Medulla oblongata (tissue), 1 donor: ENCODE measurements at regions not wholly inside any gene's neighbourhood (a gene's known extent, or its start where the extent isn't known, plus 50 kb on each side); places are given as distances from the start of the nearest gene placed in this dataset.

Experiments
- DNase-seq: peaks from one replicate; pipeline ENCODE4 v3.0.0-alpha.2; 2015; ENCODE audit errors: extremely low spot score

- DNase-seq = no peak
These were observed 790.8 kb downstream of the BRINP1 start for GRCh38 chr9:118578467-118578866.

GRCh38 chr9:118583414-118583813 is 785.8 kb downstream of the BRINP1 start:
- no peak for DNase-seq

GRCh38 chr9:118586978-118587377 is 782.3 kb downstream of the BRINP1 start:
- no peak for DNase-seq

- no peak for DNase-seq
These were observed 774.8 kb downstream of the BRINP1 start for GRCh38 chr9:118594428-118594827.

GRCh38 chr9:118595719-118596305 is 773.4 kb downstream of the BRINP1 start:
- DNase-seq = peak; percentile 69

GRCh38 chr9:118596374-118597015 is 772.7 kb downstream of the BRINP1 start:
- DNase-seq = no peak

GRCh38 chr9:118606668-118607067 is 762.6 kb downstream of the BRINP1 start:
- DNase-seq = no peak

- no peak for DNase-seq
These were observed 759.7 kb downstream of the BRINP1 start for GRCh38 chr9:118609355-118610044.

- DNase-seq = no peak
These were observed 757.0 kb downstream of the BRINP1 start for GRCh38 chr9:118612201-118612600.

- DNase-seq = no peak
These were observed 755.2 kb downstream of the BRINP1 start for GRCh38 chr9:118613996-118614395.

GRCh38 chr9:118618084-118618483 is 751.2 kb downstream of the BRINP1 start:
- DNase-seq = no peak

GRCh38 chr9:118618849-118619248 is 750.4 kb downstream of the BRINP1 start:
- no peak for DNase-seq

GRCh38 chr9:118624608-118625007 is 744.6 kb downstream of the BRINP1 start:
- DNase-seq = no peak

GRCh38 chr9:118630079-118630478 is 739.2 kb downstream of the BRINP1 start:
- no peak for DNase-seq

GRCh38 chr9:118630931-118631595 is 738.2 kb downstream of the BRINP1 start:
- no peak for DNase-seq

- no peak for DNase-seq
These were observed 737.3 kb downstream of the BRINP1 start for GRCh38 chr9:118631956-118632355.

GRCh38 chr9:118635416-118635815 is 733.8 kb downstream of the BRINP1 start:
- DNase-seq = no peak

- no peak for DNase-seq
These were observed 731.6 kb downstream of the BRINP1 start for GRCh38 chr9:118637681-118638080.

- DNase-seq = no peak
These were observed 728.2 kb downstream of the BRINP1 start for GRCh38 chr9:118640836-118641560.

- no peak for DNase-seq
These were observed 726.1 kb downstream of the BRINP1 start for GRCh38 chr9:118643118-118643517.

- DNase-seq = no peak
These were observed 725.2 kb downstream of the BRINP1 start for GRCh38 chr9:118644066-118644465.

- no peak for DNase-seq
These were observed 721.9 kb downstream of the BRINP1 start for GRCh38 chr9:118647331-118647730.
